ENCODE measurements at regions not wholly inside any gene's neighbourhood (a gene's known extent, or its start where the extent isn't known, plus 50 kb on each side); places are given as distances from the start of the nearest gene placed in this dataset.

GRCh38 chr6:112503091-112503596, 156.0 kb downstream of the RFPL4B start:
- no peak for DNase-seq (ENCODE audit: extremely low spot score)
- Histone ChIP-seq H3K4me1 (peaks cover 0 to 20% (median 17%) of the 10 kb centered on the region in 4 donors), H3K4me3 (no peak overlapping the region), H3K27ac (replicated peaks in 1 of 4) (no peak overlapping the region), H3K27me3 (no peaks in the 10 kb centered on the region), H3K9me3 (no peaks in the 10 kb centered on the region), H3K36me3 (no peaks in the 10 kb centered on the region)
- WGBS = 73% methylated on average over 6 of the region's 6 CpGs
- TF ChIP-seq POLR2A (IDR thresholded peaks at IDR 0.05; ENCODE audit: low read depth) = no peak
- no peak for TF ChIP-seq EP300 (IDR thresholded peaks at IDR 0.05)
- TF ChIP-seq CTCF (IDR thresholded peaks at IDR 0.05) = no peak
- no peak for TF ChIP-seq POLR2AphosphoS5 (IDR thresholded peaks at IDR 0.05)
- intact Hi-C loops (cut with DNase I) = no loop called here

- 84% methylated on average over 2 of the region's 2 CpGs for WGBS
Observed at GRCh38 chr6:112504621-112505020, 157.5 kb downstream of the RFPL4B start.

GRCh38 chr6:112511441-112511840, 164.3 kb downstream of the RFPL4B start:
- TF ChIP-seq EP300 (IDR thresholded peaks at IDR 0.05) (no peak), CTCF (IDR thresholded peaks at IDR 0.05) (no peak), POLR2A (IDR thresholded peaks at IDR 0.05; ENCODE audit: low read depth) (no peak), POLR2AphosphoS5 (IDR thresholded peaks at IDR 0.05) (no peak)
- no peaks in the 10 kb centered on the region for H3K9me3 ChIP-seq
- 92% methylated on average over 1 of the region's 1 CpG for WGBS
- no peaks in the 10 kb centered on the region for H3K36me3 ChIP-seq
- intact Hi-C loops (cut with DNase I) = no loop called here
- no peak overlapping the region for H3K4me3 ChIP-seq
- H3K27me3 ChIP-seq = no peaks in the 10 kb centered on the region
- no peaks in the 10 kb centered on the region for H3K4me1 ChIP-seq
- H3K27ac ChIP-seq (replicated peaks in 1 of 4) = no peak overlapping the region
- DNase-seq (ENCODE audit: extremely low spot score) = no peak

More at GRCh38 chr6:112504621-112505020, 157.5 kb downstream of the RFPL4B start:
- Histone ChIP-seq H3K9me3 (no peaks in the 10 kb centered on the region), H3K27me3 (no peaks in the 10 kb centered on the region), H3K27ac (replicated peaks in 1 of 4) (no peak overlapping the region), H3K36me3 (no peaks in the 10 kb centered on the region), H3K4me1 (peaks cover 0 to 20% (median 17%) of the 10 kb centered on the region in 4 donors), H3K4me3 (no peak overlapping the region)
- no peak for DNase-seq (ENCODE audit: extremely low spot score)
- intact Hi-C loops (cut with DNase I) = no loop called here
- TF ChIP-seq POLR2AphosphoS5 (IDR thresholded peaks at IDR 0.05) = no peak
- no peak for TF ChIP-seq POLR2A (IDR thresholded peaks at IDR 0.05; ENCODE audit: low read depth)
- no peak for TF ChIP-seq CTCF (IDR thresholded peaks at IDR 0.05)
- no peak for TF ChIP-seq EP300 (IDR thresholded peaks at IDR 0.05)

GRCh38 chr6:112513175-112513574, 166.0 kb downstream of the RFPL4B start:
- H3K36me3 ChIP-seq = no peaks in the 10 kb centered on the region
- no peak for TF ChIP-seq POLR2AphosphoS5 (IDR thresholded peaks at IDR 0.05)
- no peak for TF ChIP-seq EP300 (IDR thresholded peaks at IDR 0.05)
- TF ChIP-seq CTCF (IDR thresholded peaks at IDR 0.05) = no peak
- TF ChIP-seq POLR2A (IDR thresholded peaks at IDR 0.05; ENCODE audit: low read depth) = no peak
- intact Hi-C loops (cut with DNase I) = no loop called here
- H3K27ac ChIP-seq (replicated peaks in 1 of 4) = no peak overlapping the region
- no peak overlapping the region for H3K4me3 ChIP-seq
- H3K27me3 ChIP-seq = no peaks in the 10 kb centered on the region
- H3K4me1 ChIP-seq = no peaks in the 10 kb centered on the region
- DNase-seq (ENCODE audit: extremely low spot score) = no peak
- no peaks in the 10 kb centered on the region for H3K9me3 ChIP-seq

GRCh38 chr6:112522587-112522986, 175.5 kb downstream of the RFPL4B start:
- TF ChIP-seq POLR2A (IDR thresholded peaks at IDR 0.05; ENCODE audit: low read depth) (no peak), POLR2AphosphoS5 (IDR thresholded peaks at IDR 0.05) (no peak), EP300 (IDR thresholded peaks at IDR 0.05) (no peak), CTCF (IDR thresholded peaks at IDR 0.05) (no peak)
- H3K4me3 ChIP-seq = no peak overlapping the region
- no peaks in the 10 kb centered on the region for H3K9me3 ChIP-seq
- H3K4me1 ChIP-seq = no peaks in the 10 kb centered on the region
- no peaks in the 10 kb centered on the region for H3K36me3 ChIP-seq
- no peak overlapping the region for H3K27ac ChIP-seq (replicated peaks in 1 of 4)
- 84% methylated on average over 4 of the region's 4 CpGs for WGBS
- H3K27me3 ChIP-seq = no peaks in the 10 kb centered on the region
- no peak for DNase-seq (ENCODE audit: extremely low spot score)
- intact Hi-C loops (cut with DNase I) = no loop called here
